Naive thymus-derived CD8-positive, alpha-beta T cell (primary cell): ENCODE measurements at regions not wholly inside any gene's neighbourhood (a gene's known extent, or its start where the extent isn't known, plus 50 kb on each side); places are given as distances from the start of the nearest gene placed in this dataset.

Experiments
- ATAC-seq, 2 donors: fragments of 150-1000 bp; cut with Tn5 transposase in 1 of 2; sonication (Bioruptor Pico), chemical (Tn5 transposase) in 1 of 2; 1 replicate in 1 of 2; 2 replicates in 1 of 2; pipeline ENCODE4 v1.10.0; 2021; ENCODE audit warnings: mild to moderate bottlenecking in 2 of 2, moderate library complexity in 2 of 2
- POLR2A ChIA-PET: fragments of 350-600 bp; sonication (Branson Sonifier 250); formaldehyde crosslinking; loops from one replicate; lab custom pipeline; 2021; ENCODE audit warnings: antibody characterized with exemption; lab: Charles Lee
- DNase-seq, 10 donors: peaks; one replicate each; pipeline versions ENCODE4 v3.0.0 to v3.0.0-alpha.2; 2020 to 2022
- H3K27ac Mint-ChIP-seq, 10 donors: one replicate each; pipeline ENCODE4 v1.8.0; 2020 to 2022; ENCODE audit warnings: mild to moderate bottlenecking in 10 of 10, mixed read lengths in 10 of 10, moderate library complexity in 4 of 10, inconsistent platforms in 1 of 10
- H3K27me3 Mint-ChIP-seq, 5 donors: one replicate each; pipeline ENCODE4 v1.8.0; 2021 to 2022; ENCODE audit warnings: mixed read lengths in 5 of 5
- H3K36me3 Mint-ChIP-seq, 3 donors: one replicate each; pipeline ENCODE4 v1.8.0; 2020 to 2022; ENCODE audit warnings: mixed read lengths in 3 of 3, mild to moderate bottlenecking in 2 of 3, inconsistent platforms in 1 of 3
- H3K4me1 Mint-ChIP-seq, 4 donors: one replicate each; pipeline ENCODE4 v1.8.0; 2021 to 2022; ENCODE audit warnings: mixed read lengths in 4 of 4
- H3K4me3 Mint-ChIP-seq, 10 donors: one replicate each; pipeline ENCODE4 v1.8.0; 2020 to 2022; ENCODE audit warnings: mild to moderate bottlenecking in 10 of 10, mixed read lengths in 10 of 10, moderate library complexity in 6 of 10, inconsistent platforms in 1 of 10
- H3K9me3 Mint-ChIP-seq, 9 donors: one replicate each; pipeline ENCODE4 v1.8.0; 2020 to 2022; ENCODE audit warnings: mixed read lengths in 9 of 9, mild to moderate bottlenecking in 3 of 9, inconsistent platforms in 1 of 9, moderate library complexity in 1 of 9

DNA sequence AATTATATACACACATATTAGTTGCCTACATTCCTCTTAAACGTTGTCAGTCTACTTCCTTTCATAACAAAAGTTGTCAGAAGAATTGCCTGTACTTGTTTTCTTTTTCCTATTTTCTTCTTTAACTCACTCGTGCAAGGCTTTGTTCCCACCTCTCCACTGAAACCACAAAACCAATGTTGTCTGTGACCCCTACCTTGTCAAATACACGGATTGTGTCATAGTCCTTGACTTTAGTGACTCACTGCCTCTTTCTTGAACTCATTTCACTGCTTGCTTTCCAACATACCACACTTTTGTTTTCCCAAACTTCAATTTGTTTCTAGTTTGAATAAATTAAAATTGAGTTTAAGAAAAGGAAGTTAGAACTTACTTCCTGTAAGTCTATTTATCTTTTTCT lies 283.9 kb upstream of the AGA start:
- H3K36me3 Mint-ChIP-seq, result no peaks in the 10 kb centered on the region
- ATAC-seq (no peak), DNase-seq (no peak)
- H3K27me3 Mint-ChIP-seq, result peaks cover 0 to 12% (median 0%) of the 10 kb centered on the region in 5 donors
- POLR2A ChIA-PET, result no interaction called here
- H3K27ac Mint-ChIP-seq, result no peak overlapping the region
- no peak overlapping the region for H3K4me3 Mint-ChIP-seq
- no peaks in the 10 kb centered on the region for H3K4me1 Mint-ChIP-seq
- peaks cover 0 to 6% (median 0%) of the 10 kb centered on the region in 9 donors for H3K9me3 Mint-ChIP-seq

DNA sequence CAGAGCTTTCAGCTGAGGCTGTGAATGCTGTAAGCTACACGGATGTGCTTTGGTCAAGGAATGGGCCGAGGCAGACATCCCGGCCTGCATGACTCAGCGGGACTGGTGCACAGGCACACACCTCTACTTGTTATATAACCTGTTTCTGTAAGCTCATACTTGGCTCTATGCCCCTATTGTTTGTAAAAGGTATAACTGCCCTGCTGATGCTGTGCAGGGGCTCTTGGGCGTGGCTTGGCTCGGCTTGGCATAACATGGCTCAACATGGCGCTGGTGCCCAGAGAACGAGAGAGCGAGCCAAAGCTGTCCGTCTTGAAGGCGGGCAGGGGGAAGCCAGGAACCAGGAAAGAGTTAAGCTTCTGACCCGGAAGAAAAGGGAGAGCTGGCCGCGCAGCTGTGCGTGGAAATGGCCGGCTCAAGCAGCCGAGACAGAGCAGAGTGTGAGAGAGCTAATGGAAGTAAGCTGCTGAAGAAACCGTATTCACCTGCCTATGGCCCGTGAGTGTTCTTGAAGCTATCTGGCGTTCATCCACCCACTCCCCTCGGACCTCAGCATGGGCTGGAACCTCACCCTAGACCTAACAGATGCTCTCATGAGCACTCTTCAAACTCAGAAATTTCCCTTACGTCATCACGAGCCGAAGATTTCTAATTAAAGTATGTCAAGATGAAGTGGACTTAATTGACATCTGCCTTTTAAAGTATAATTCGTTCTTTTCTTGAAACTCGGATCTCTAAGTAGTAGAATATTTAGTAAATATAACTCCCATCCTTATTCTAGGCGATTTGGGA lies 286.3 kb upstream of the AGA start:
- no peaks in the 10 kb centered on the region for H3K36me3 Mint-ChIP-seq
- peaks cover 0 to 7% (median 0%) of the 10 kb centered on the region in 9 donors for H3K9me3 Mint-ChIP-seq
- peaks cover 0 to 12% (median 0%) of the 10 kb centered on the region in 5 donors for H3K27me3 Mint-ChIP-seq
- POLR2A ChIA-PET, result no interaction called here
- H3K4me1 Mint-ChIP-seq, result no peaks in the 10 kb centered on the region
- no peak overlapping the region for H3K4me3 Mint-ChIP-seq
- H3K27ac Mint-ChIP-seq, result no peak overlapping the region
- no peak for DNase-seq
- ATAC-seq, result no peak

DNA sequence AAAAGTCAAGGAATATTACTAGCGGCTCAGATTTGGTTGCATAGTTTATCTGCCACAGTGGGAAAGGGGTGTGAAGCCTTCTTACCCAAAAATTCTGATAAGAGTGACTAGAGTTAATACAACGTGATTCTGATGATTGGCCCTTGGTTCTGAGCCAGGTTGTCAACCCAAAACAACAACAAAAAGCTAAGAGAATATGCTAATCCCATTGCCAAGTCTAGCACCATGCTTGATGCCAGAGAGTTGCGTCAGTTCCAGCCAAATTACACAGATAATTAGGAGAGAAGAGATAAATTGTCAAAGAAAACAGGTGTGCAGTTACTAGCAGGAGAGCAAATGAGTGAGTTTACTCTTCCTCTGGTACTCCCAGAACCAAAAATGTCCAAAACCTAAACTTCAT lies 287.4 kb upstream of the AGA start:
- Mint-ChIP-seq H3K36me3 (no peaks in the 10 kb centered on the region), H3K9me3 (peaks cover 0 to 9% (median 0%) of the 10 kb centered on the region in 9 donors), H3K4me1 (no peaks in the 10 kb centered on the region), H3K4me3 (no peak overlapping the region), H3K27me3 (peaks cover 0 to 7% (median 0%) of the 10 kb centered on the region in 5 donors), H3K27ac (no peak overlapping the region)
- DNase-seq, result no peak
- POLR2A ChIA-PET, result no interaction called here
- no peak for ATAC-seq

DNA sequence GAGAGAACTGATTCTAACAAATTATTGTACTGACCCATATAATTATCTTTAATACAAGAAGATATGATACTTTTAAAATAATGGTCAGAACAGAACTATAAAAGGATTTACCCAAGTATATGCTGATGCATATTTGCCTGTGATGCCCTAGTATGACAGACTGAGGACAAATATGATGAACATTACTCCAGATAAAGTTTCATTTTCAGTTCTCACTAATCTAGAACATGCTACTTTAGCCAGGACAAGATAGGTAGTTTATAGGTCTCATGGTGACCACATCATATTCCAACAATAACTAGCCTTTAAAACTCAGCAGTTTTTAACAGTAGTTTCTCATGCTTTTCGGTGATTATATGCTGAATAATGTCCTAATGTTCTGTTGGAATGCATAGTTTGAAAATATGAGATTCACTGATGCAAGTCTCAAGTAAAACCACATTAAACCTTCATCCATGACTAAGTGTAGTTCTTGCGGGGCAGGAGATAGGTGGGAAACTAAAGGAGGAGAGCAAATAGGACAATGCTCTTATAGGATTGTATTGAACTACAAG lies 295.2 kb upstream of the AGA start:
- ATAC-seq (no peak), DNase-seq (no peak)
- no peak overlapping the region for H3K4me3 Mint-ChIP-seq
- POLR2A ChIA-PET, result no interaction called here
- peaks cover 0 to 8% (median 0%) of the 10 kb centered on the region in 5 donors for H3K27me3 Mint-ChIP-seq
- peaks cover 0 to 9% (median 0%) of the 10 kb centered on the region in 9 donors for H3K9me3 Mint-ChIP-seq
- H3K4me1 Mint-ChIP-seq, result no peaks in the 10 kb centered on the region
- H3K27ac Mint-ChIP-seq, result no peak overlapping the region
- H3K36me3 Mint-ChIP-seq, result no peaks in the 10 kb centered on the region

DNA sequence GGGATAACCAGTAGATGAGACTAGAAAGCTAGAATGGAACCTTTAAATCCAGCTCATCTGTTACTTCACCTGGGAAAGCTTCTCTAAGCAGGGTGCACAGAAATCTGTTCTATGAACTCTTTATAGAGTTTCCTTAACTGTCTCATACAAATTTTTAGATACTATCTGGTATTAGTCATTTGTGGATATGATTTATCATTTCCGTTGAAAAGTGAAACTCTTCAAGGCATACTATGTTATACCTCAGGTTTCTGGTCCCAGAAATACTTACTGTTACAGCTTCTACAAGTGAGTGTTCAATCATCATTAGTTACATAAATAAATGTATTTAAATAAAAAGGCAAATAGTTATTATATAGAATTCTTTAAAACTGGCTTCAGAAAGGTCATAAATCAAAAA lies 298.3 kb upstream of the AGA start:
- H3K4me3 Mint-ChIP-seq, result no peak overlapping the region
- peaks cover 0 to 3% (median 0%) of the 10 kb centered on the region in 9 donors for H3K9me3 Mint-ChIP-seq
- ATAC-seq (no peak), DNase-seq (no peak)
- H3K27me3 Mint-ChIP-seq, result peaks cover 0 to 4% (median 0%) of the 10 kb centered on the region in 5 donors
- no peak overlapping the region for H3K27ac Mint-ChIP-seq
- POLR2A ChIA-PET, result no interaction called here
- H3K36me3 Mint-ChIP-seq, result no peaks in the 10 kb centered on the region
- H3K4me1 Mint-ChIP-seq, result no peaks in the 10 kb centered on the region

DNA sequence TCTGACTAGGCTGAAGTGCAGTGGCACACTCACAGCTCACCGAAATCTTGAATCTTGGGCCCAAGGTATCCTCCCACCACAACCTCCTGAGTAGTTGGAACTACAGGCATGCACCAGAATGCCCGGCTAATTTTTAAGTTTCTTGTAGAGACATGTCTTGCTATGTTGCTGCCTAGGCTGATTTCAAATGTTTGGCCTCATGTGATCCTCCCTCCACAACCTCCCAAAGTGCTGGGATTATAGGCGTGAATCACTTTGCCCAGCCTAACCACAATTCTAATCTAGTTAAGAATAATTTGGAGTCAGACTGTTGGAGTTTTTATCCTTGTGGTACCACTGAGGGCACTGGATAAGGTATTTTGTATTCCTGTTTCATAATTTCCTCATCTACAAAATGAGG lies 317.5 kb upstream of the AGA start:
- POLR2A ChIA-PET, result no interaction called here
- Mint-ChIP-seq H3K9me3 (peaks cover 0 to under 1% (median 0%) of the 10 kb centered on the region in 9 donors), H3K4me3 (no peak overlapping the region), H3K27ac (no peak overlapping the region), H3K4me1 (no peaks in the 10 kb centered on the region), H3K27me3 (peaks cover 0 to 2% (median 0%) of the 10 kb centered on the region in 5 donors), H3K36me3 (no peaks in the 10 kb centered on the region)
- no peak for DNase-seq
- ATAC-seq, result no peak

DNA sequence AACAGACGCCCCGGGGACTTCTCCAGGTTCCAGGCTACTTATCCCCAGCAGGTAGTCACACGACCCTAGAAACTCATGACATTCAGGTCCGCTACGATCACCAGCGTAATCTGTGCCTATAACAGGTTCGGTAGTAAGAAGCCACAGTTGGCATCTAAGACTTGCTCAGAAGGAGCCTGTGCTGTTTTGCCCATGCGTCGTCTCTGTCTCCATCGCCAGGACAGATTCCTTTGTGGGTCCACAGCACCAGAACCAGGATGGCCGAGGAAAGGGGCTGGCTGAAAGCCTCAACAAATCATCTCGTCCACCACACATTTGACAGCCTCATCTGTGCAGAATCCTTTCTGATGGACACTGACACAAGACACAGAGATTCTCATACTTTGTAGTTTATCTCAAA lies 319.5 kb upstream of the AGA start:
- Mint-ChIP-seq H3K36me3 (no peaks in the 10 kb centered on the region), H3K27ac (no peak overlapping the region), H3K4me3 (no peak overlapping the region), H3K4me1 (no peaks in the 10 kb centered on the region), H3K9me3 (peaks cover 0 to 3% (median 0%) of the 10 kb centered on the region in 9 donors), H3K27me3 (peaks cover 0 to 2% (median 0%) of the 10 kb centered on the region in 5 donors)
- DNase-seq (no peak), ATAC-seq (no peak)
- POLR2A ChIA-PET, result no interaction called here

DNA sequence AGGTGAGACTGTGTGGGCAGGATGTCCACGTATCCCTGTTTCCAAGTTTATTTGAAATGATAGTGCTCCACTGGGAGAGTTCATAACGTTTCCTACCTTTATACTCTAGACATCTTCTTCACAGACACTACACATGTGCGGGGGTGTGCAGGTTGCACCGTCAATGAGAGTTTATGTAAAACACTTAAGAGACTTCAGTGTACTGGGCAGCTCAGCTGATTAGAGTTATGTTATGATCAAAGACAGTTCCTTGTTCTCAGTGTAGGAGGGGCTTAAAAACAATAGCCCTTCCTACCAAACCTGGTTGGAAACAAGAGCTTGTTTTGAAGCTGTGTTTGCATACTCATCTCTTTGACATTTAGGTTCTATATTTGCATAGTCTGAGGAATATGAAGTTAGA lies 326.9 kb upstream of the AGA start:
- H3K27me3 Mint-ChIP-seq, result peaks cover 0 to 3% (median 0%) of the 10 kb centered on the region in 5 donors
- H3K27ac Mint-ChIP-seq, result no peak overlapping the region
- ATAC-seq (no peak), DNase-seq (no peak)
- no peaks in the 10 kb centered on the region for H3K36me3 Mint-ChIP-seq
- no peak overlapping the region for H3K4me3 Mint-ChIP-seq
- H3K4me1 Mint-ChIP-seq, result no peaks in the 10 kb centered on the region
- H3K9me3 Mint-ChIP-seq, result peaks cover 0 to 3% (median 0%) of the 10 kb centered on the region in 9 donors
- POLR2A ChIA-PET, result no interaction called here

DNA sequence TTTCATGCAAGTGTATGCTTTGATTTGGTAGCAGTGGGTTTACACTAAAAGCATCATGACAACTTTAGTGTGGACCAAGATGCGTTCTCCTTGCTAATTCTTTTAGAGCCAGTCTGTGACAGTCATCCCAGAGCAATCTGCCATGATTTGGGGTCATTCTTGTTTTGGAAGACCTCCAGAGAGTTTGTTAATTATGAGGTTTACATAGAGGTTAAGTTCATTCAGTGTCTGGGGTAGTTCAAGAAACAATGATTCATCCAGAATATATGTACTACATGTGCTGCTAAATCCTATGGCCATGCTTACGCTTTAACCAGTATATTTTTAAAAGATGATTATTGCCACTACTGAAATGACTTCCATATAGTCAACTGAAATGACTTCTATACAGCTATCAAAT lies 328.5 kb upstream of the AGA start:
- no peak overlapping the region for H3K27ac Mint-ChIP-seq
- DNase-seq, result no peak
- H3K36me3 Mint-ChIP-seq, result no peaks in the 10 kb centered on the region
- no peaks in the 10 kb centered on the region for H3K9me3 Mint-ChIP-seq
- H3K27me3 Mint-ChIP-seq, result peaks cover 0 to 3% (median 0%) of the 10 kb centered on the region in 5 donors
- no peak overlapping the region for H3K4me3 Mint-ChIP-seq
- POLR2A ChIA-PET, result no interaction called here
- no peak for ATAC-seq
- H3K4me1 Mint-ChIP-seq, result no peaks in the 10 kb centered on the region

DNA sequence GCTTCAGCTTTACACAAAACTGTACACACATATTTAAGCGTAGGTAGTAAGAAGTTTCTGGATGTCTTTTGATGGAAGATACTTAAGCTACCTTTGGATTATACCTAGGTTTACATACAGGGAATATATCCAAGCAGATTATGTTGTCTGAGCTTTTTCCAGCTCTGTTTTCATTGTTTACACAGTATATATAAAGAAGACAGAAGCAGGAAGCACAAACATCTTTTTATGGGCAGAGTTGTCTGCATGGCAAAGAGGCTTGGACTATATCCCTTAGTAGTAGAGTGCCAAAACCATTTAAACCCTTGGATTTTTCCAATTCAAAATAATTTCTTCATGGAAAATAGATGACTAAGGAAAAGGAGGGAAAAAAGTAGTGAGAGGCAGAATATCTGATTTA lies 329.4 kb upstream of the AGA start:
- H3K4me1 Mint-ChIP-seq, result no peaks in the 10 kb centered on the region
- H3K36me3 Mint-ChIP-seq, result no peaks in the 10 kb centered on the region
- H3K27ac Mint-ChIP-seq, result no peak overlapping the region
- no peak for DNase-seq
- no peaks in the 10 kb centered on the region for H3K9me3 Mint-ChIP-seq
- H3K4me3 Mint-ChIP-seq, result no peak overlapping the region
- ATAC-seq, result no peak
- H3K27me3 Mint-ChIP-seq, result peaks cover 0 to 3% (median 0%) of the 10 kb centered on the region in 5 donors
- POLR2A ChIA-PET, result no interaction called here

DNA sequence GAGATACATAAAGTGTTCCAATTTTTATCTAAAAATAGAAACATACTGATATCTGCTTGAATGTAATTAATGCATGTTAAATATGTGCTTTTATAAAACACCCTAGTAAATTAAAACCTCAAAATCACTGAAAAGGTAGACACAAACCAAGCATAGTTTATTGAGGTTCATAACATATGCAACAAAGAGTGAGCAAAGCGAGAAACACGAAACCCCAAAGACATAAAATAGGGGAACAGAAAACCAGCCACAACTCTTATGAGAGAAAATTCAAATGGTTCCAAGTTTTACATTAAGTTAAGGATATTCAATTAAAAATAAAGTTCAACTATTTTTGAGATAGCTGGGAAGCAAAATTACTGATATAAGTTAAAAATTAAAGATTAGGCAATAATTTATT lies 336.4 kb upstream of the AGA start:
- H3K4me1 Mint-ChIP-seq, result no peaks in the 10 kb centered on the region
- no peaks in the 10 kb centered on the region for H3K36me3 Mint-ChIP-seq

DNA sequence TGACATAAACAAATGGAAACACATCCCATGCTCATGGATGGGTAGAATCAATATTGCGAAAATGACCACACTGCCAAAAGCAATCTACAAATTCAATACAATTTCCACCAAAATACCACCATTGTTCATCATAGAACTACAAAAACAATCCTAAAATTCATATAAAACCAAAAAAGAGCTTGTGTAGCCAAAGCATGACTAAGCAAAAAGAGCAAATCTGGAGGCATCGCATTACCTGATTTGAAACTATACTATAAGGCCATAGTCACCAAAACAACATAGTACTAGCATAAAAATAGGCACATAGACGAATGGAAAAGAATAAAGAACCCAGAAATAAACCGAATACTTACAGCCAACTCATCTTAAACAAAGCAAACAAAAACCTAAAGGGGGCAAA lies 342.8 kb upstream of the AGA start:
- Mint-ChIP-seq H3K36me3 (no peaks in the 10 kb centered on the region), H3K27ac (no peak overlapping the region), H3K4me3 (no peak overlapping the region), H3K4me1 (no peaks in the 10 kb centered on the region), H3K27me3 (peaks cover 0 to 26% (median 3%) of the 10 kb centered on the region in 5 donors), H3K9me3 (peaks cover 0 to 16% (median 5%) of the 10 kb centered on the region in 9 donors)
- POLR2A ChIA-PET, result no interaction called here
- ATAC-seq (no peak), DNase-seq (no peak)

More for the DNA sequence above, 336.4 kb upstream of the AGA start:
- POLR2A ChIA-PET, result no interaction called here
- Mint-ChIP-seq H3K4me3 (no peak overlapping the region), H3K9me3 (peaks cover 0 to 16% (median 0%) of the 10 kb centered on the region in 9 donors), H3K27me3 (peaks cover 0 to 19% (median 3%) of the 10 kb centered on the region in 5 donors), H3K27ac (no peak overlapping the region)
- DNase-seq (no peak), ATAC-seq (no peak)

DNA sequence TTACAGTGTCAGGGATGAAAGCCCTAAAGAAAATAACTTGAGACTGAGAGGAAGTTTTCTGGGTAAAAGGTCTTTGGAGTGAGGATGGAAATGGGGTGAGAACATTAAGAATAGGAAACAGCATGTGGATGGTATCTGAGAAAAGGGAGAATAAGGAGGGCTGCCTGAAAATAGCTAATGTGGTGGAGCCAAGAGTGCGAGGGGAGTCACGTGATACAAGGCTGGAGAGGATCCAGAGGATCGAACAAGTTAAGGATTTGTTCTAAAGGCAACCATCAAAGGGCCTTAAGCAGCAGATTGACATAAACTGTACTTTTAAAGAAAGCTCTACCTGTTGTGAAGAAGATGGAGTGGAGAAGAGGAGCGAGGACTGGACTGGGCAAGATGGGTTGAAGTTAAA lies 347.4 kb upstream of the AGA start:
- Mint-ChIP-seq H3K27ac (no peak overlapping the region), H3K4me1 (no peaks in the 10 kb centered on the region), H3K36me3 (no peaks in the 10 kb centered on the region), H3K27me3 (peaks cover 0 to 20% (median 0%) of the 10 kb centered on the region in 5 donors), H3K4me3 (no peak overlapping the region), H3K9me3 (peaks cover 0 to 12% (median 2%) of the 10 kb centered on the region in 9 donors)
- no peak for ATAC-seq
- no peak for DNase-seq
- POLR2A ChIA-PET, result no interaction called here
